ENCODE measurements at regions not wholly inside any gene's neighbourhood (a gene's known extent, or its start where the extent isn't known, plus 50 kb on each side); places are given as distances from the start of the nearest gene placed in this dataset.

DNA sequence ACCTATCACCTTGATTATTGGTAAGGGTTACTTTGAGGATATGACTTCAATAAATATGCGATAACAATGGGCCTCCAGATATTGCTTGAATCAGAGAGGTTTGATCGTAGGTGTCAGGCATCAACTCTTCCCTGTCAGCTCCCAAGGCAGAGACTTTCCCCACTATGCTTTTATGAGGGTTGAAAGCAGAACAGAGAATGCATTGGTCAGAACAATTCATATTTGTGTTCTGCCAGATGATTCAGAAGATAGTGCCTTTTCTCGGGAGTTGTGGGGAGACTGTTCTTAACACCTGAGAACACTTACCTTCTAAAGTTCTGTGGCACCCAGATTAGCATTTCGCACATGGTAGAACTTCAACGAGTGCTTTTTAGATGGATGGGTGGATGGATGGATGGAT is 386.3 kb upstream of the CADM1 start:
- TF ChIP-seq, protein P1, sequence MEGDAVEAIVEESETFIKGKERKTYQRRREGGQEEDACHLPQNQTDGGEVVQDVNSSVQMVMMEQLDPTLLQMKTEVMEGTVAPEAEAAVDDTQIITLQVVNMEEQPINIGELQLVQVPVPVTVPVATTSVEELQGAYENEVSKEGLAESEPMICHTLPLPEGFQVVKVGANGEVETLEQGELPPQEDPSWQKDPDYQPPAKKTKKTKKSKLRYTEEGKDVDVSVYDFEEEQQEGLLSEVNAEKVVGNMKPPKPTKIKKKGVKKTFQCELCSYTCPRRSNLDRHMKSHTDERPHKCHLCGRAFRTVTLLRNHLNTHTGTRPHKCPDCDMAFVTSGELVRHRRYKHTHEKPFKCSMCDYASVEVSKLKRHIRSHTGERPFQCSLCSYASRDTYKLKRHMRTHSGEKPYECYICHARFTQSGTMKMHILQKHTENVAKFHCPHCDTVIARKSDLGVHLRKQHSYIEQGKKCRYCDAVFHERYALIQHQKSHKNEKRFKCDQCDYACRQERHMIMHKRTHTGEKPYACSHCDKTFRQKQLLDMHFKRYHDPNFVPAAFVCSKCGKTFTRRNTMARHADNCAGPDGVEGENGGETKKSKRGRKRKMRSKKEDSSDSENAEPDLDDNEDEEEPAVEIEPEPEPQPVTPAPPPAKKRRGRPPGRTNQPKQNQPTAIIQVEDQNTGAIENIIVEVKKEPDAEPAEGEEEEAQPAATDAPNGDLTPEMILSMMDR (IDR thresholded peaks at IDR 0.05; ENCODE audit: low read depth, low read length): no peak
- no peak for TF ChIP-seq EZH2phosphoT487 (IDR thresholded peaks at IDR 0.05; ENCODE audit: low read depth)

Data from OCI-LY3 (cell line).